GM04504 (cell line): ENCODE measurements at regions not wholly inside any gene's neighbourhood (a gene's known extent, or its start where the extent isn't known, plus 50 kb on each side); places are given as distances from the start of the nearest gene placed in this dataset.
"Not testable (repeated sequence)": the region's sequence is repeated elsewhere in the genome, so short reads cannot be mapped to it uniquely, and the experiment has no call there.

Experiments used
- DNase-seq: peaks from one replicate; pipeline ENCODE4 v3.0.0-alpha.2; 2012; ENCODE audit warnings: low read depth

DNA sequence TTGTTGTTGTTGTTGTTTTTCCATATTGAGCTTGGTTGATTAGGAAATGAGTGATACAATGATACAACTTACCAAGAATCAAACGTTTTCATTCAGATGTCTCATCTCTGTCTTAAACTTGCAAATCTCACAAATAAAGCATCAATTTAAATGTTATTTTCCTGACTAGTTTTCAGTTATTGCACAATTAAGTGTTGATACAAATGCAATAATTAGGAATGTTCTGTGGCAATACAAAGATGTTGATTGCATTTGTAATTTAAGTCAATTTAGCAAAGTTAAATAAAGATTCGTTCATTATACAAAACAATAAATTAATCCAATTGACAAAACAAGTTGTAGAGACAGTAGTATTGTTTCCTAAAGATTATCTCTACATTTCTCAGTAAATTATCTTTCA lies 392.3 kb upstream of the ZNF804A start:
- no peak for DNase-seq

DNA sequence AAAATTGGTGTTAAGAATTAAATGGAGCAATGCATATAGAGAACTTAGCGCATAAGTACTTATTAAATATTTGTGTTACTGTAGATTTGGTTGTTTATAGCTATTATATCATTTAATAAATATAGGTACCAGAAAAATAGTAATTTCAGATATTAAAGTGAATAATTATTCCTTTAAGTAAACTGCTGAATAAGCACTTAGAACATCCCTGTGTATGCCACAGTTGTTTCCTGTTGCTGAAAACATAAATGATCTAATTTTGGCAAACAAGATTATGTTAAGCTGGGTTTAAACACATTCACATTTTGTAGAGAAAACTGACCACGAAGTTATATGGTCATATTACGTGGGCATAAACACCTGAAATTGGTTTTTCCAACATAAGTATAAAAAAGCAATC lies 388.0 kb upstream of the ZNF804A start:
- DNase-seq: no peak

DNA sequence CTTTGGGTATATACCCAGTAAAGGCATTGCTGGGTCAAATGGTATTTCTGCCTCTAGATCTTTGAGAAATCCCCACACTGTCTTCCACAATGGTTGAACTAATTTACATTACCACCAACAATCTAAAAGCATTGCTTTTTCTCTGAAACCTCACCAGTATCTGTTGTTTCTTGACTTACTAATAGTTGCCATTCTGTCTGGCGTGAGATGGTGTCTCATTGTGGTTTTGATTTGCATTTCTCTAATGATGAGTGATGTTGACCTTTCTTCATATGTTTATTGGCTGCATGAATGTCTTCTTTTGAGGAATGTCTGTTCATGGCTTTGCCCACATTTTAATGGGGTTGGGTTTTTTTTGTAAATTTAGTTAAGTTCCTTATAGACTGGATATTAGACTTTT lies 382.6 kb upstream of the ZNF804A start:
- DNase-seq: no peak

DNA sequence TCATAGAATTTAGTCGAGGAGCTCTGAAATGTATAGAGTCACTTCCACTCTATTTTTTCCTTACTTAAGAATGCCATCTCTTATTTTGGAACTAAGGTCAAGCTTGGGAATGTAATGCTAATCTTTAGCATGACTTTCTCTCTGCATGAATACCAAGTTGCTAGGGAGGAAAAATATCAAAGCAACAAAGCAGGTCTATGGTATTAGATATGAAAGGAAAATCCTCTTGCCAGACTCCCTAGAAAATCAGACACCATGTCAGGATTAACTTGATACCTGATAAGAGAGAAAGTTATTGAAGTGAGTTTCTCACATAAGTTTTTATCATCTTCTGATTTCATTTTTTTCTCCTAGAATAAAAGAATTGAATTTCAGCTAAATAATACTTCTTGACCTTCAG lies 341.7 kb upstream of the ZNF804A start:
- DNase-seq: no peak

DNA sequence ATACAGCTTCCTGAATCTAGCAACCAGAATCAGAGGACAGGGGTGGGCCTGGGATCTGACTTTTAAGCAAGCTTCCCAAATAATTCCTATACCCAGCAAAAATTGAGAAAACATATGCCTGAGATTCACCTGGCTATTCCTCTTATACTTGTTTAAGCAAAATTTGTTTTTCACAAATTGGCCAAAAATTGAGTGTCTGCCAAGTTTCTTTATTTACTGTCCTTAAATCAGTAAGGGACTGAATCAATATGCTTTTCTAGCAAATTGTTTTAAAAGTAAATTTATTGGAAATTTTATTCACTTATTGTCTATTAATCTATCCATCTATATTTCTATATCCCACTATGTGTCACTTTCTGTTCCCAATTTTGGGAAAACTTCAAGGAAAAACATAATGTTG lies 337.0 kb upstream of the ZNF804A start:
- no peak for DNase-seq

DNA sequence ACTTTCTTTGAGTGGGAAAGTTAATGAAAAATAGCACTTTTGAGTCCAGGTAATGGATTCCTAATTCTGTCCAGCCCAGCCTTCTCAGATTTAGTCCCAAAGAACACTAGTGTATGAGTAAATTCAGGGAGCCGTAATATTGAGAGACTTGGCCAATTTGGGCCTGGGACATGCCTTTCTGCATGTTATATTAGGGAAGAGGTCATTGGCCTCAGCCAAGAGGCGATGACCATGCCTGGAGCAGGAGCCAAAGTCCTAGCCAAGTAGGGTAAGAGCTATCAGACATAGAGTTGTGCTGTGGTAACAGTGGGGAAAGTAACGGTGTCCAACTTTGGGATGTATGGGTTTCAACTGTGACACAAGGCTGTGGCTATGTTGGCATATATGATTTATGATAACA lies 336.5 kb upstream of the ZNF804A start:
- DNase-seq: no peak

DNA sequence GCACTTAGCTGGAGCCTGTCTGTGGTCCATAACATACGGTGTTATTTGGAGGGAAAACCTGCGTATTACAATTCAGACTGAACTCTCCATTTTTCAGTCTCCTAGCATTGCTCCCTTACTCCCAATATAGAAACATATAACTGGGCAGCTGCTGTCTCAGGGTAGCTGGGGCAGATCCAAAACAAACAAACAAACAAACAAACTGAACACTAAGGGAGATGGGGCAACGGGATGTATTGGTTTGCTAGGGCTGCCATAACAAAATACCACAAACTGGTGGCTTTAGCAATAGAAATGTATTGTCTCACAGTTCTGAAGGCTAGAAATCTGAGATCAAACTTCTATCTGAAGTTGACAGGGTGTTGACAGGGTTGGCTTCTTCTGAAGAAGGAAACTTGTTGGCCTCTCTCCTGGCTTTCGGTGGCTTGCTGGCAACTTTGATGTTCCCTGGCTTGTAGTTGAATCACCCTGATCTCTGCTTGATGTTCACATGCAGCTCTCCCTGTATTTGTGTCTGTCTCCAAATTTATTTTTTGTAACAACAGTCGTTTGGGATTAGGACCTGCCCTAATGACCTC lies 329.3 kb upstream of the ZNF804A start:
- DNase-seq: no peak

DNA sequence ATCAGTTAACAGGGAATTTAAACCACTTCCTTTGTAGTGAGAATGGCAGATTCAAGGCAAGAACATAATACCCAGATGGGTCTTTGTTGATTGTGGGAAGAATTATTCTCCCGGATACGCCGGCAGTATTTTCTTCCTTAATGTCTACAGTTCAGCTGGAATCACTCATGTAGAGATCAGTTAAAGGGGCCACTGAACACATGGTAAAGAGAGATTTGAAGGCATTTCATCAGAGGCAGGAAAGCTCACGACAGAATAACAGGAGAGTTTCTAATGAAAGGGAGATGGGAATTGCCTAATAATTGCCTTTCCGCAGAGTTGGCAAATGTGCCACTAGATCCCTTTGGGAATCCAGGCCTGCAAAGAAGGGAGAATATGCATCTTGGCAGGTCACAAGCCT lies 327.7 kb upstream of the ZNF804A start:
- no peak for DNase-seq

DNA sequence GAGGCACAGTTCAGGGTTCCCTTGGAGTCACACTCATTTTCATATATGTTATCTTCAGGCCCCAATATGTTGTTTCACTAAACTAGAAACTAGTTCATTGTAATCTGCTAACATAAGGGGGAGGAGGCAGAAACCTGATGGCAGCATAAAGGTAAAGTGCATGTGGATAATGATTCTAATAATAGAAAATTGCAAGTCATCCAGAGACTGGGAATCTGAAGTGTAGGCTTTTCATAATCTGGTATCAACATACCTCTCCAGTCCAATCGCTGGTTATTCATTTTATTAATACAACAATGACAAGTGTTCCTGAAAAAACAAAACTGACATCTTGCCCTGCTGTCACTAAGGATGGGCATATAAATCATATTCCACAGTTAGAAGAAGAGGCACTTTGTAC lies 326.3 kb upstream of the ZNF804A start:
- no peak for DNase-seq

DNA sequence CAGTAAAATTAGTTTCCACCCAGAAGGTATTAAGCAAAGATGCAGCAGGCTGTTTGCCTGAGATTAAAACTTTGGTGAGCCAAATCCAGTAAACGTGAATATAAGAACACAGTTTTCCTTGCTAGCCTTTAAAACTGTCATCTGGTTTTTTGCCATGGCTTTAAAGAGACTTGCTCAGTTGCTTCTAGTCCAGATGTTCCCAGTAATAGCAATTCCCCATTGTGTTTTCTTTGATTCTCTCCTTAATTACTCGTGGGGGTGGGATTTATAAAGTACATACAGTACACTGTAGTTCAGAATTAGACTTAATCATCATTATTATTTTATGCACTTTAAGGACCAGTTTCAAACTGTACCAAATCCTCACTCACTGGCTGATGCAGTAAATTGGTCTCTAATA lies 303.5 kb upstream of the ZNF804A start:
- no peak for DNase-seq

DNA sequence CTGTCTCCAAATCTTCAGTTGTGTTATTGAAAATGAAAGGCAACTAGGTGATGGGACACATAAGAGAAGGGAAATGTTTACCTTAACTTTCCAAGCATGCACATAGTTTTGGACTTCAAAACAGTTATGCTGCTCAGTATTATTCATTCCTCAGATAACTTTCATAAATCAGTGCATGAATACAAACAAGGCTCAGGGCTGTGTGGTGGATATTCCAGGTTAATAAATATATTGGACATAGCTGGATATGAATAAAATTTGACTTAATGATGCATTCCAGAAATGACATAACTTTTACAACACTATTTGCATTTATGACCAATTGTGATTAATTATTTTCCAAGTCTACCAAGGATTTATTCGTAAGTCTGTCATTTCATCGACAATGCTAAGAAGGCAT lies 301.2 kb upstream of the ZNF804A start:
- DNase-seq: no peak

DNA sequence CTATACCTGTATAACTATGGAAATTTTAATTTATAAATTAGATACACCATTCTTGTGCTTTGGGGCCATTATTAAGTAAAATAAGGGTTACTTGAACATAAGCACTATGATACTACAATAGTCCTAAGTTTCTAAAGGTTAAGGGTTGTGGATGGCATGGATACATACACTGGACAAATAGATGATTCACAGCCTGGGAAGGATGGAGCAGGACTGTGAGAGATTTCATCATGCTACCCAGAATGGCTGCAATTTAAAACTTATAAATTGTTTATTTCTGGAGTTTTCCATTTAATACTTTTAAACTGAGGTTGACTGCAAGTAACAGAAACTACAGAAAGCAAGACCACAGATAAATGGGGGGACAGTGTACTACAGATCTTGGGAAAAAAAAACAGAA lies 295.8 kb upstream of the ZNF804A start:
- no peak for DNase-seq

DNA sequence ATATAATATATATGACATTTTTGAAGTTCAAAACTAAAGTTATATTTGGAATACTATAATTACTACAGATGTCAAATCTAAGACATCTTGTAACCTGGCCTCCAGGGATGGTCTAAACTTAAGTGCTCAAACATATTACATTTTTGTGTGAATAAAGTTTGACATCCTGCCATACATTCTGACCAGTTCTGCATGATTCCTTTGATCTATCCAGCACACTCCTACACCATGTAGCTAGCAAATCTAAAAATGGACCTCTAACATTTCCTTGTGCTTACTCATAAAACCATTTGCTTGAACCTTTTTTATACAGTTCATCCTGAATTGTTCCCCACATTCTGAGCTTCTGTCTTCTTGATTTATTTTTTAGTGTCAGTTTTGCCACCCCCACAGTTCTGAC lies 294.3 kb upstream of the ZNF804A start:
- no peak for DNase-seq

DNA sequence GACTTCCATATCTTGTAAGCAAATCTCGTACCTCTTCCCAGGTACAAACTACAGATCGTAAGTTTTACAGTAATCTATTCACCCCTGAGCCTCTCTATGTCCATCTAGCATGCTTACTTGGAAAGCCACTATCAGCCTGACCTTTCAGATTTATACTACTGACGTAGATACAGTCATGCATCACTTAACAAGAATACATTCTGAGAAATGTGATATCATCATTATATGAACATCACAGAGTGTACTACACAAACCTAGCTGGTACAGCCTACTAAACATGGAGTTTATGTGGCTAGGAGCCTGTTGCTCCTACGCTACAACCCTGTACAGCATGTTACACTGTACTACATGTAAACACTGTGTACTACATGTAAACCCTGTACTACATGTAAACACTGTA lies 293.2 kb upstream of the ZNF804A start:
- DNase-seq: no peak

DNA sequence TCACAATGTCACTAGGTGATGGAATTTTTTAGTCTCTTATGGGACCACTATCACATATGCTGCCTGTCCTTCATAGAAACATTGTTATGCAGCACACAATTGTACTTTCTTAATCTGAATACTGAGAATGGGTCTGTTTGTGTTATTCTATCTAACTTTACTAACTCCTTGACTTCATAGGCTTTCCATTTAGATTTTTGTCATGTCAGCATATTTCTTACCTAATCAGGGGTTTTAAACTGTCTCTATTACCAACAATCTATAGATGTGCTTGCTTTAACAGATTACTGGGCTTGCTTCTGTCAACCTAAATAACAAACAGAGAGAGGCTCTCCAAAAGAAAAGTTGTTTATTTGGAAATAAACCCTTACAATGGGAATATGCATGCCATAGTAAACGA lies 289.6 kb upstream of the ZNF804A start:
- DNase-seq: no peak

DNA sequence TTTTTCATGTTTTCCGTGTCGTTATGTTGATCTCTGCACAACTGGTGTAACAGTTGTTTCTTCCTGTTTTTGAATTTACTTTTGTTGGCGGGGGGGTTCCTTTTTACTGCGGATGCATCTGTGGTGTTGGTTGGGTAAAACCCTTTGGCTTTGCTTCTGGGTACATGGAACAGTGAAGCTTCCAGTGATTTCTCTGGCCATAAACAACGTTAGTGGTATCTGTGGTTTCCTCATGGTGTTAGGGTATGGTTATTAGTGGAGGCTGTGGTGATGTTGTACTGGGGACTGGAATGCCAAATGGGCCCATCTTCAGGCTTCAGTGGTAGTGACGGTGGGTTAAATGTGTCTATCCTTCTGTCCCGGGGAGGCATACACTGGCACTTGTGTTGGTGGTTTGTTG lies 285.4 kb upstream of the ZNF804A start:
- DNase-seq: no peak

DNA sequence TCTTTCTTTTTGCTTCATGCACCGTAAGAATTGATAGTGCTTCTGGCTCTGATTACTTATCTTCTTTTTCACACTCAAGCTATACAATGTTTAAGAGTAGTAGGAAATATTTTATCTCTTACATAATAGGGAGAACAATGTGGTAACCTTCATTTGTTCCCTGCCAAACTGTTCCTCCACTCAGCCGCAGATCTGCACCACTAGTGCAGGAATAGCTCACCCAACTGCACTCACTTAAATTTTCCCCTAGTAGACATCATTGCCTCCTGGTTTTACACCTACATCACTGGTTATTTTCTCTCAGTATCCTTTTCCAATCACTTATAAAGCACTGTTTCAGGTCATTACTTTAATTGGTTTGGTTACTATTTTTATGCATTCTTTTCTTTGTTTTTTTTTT lies 283.5 kb upstream of the ZNF804A start:
- DNase-seq: no peak

DNA sequence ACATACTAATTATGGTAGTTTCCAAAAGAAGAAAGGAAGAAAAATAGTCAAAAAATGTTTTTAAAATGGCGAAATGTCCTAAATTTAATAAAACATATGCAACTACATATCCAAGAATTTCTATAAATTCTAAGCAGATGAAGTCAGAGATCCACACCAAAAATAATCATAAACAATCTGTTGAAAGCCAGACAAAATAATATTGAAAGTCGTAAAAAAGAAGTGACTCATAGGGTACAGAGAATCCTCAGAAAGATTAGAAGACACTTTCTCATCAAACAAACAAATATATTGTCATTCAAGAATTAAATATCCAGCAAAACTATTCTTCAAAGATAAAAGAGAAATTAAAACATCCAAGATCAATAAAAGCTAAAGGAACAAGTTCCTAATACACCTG lies 281.4 kb upstream of the ZNF804A start:
- no peak for DNase-seq

DNA sequence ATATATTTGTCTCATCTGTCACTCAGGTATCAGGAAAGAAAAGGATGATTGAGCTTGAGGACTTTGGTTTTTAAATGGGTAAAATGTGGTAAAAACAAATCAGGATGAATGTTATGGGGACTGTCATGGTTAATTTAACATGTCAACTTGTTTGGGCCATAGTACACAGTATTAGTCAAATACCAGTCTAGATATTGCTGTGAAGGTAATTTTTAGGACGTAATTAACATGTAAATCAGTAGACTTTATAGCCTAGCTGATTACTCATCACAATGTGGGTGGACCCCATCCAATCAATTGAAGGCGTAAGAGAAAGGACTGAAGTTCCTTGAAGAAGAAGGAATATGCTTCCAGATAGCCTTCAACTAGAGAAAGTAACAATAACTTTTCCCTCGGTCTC lies 275.7 kb upstream of the ZNF804A start:
- no peak for DNase-seq

DNA sequence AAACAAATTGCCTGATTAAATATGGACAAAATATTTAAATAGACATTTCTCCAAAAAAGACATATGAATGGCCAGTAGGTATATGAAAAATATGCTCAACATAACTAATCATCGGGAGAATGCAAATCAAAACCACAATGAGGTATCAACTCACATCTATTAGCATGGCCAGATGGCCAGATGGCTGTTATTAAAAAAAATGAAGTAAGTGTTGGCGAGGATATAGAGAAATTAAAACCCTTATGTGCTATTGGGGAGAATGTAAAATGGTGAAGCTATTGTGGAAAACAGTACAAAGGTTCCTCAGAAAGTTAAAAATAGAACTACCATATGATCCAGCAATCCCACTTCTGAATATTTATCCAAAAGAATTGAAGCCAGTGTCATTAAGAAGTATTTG lies 272.3 kb upstream of the ZNF804A start:
- DNase-seq: no peak

DNA sequence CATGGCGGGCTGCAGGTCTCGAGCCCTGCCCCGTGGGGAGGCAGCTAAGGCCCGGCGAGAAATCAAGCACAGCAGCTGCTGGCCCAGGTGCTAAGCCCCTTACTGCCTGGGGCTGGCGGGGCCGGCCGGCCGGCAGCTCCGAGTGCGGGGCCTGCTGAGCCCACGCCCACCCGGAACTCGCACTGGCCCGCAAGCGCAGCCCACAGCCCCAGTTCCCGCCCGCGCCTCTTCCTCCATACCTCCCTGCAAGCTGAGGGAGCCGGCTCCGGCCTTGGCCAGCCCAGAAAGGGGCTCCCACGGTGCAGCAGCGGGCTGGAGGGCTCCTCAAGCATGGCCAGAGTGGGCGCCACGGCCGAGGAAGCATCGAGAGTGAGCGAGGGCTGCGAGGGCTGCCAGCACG lies 270.5 kb upstream of the ZNF804A start:
- not testable (repeated sequence) for DNase-seq

DNA sequence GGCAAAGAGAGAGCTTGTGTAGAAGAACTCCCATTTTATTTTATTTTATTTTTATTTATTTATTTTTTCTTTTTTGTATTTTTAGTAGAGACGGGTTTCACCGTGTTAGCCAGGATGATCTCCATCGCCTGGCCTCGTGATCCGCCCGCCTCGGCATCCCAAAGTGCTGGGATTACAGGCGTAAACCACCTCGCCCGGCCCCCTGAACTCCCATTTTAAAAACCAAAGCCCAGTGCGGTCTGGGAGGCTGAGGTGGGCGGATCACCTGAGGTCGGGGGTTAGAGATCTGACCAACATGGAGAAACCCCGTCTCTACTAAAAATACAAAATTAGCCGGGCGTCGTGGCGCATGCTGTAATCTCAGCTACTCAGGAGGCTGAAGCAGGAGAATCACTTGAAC lies 267.8 kb upstream of the ZNF804A start:
- not testable (repeated sequence) for DNase-seq

DNA sequence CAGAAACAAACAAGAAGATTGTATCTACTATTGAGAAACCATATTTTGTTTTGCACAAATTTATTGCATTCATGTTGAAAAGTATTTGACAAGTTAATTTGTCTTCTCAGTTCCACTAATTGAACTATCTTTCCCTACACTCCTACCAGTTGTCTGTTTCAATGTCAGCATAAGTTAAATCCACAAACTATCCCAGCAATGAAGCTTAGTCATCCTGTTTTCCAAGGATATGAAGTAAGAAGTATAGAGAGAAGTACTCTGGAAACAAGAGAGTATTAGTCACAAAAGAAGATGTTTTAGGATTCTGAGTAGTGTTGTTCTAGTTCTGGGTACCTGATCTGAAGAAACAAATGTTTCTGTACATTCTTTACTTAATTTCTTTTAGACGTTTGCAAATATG lies 261.6 kb upstream of the ZNF804A start:
- DNase-seq: no peak

DNA sequence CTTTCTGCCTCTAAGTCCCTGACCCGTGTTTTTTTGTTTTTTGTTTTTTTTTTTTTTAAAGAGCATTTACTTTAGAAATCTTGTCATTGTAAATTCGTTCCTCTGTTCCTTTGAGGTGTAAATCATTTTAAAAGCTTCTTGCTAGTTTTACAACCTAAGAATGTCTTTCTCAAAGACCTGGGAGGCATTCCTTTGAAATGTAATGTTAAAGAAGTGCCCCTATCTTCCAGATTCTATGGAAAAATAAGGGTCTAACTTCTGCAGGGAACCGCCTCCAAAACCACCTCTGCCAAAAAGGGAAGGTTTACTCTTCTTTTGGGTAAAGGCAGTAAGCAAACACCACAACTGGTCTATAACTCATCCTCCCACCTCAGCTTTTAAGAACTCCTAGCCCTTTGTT lies 259.6 kb upstream of the ZNF804A start:
- no peak for DNase-seq

DNA sequence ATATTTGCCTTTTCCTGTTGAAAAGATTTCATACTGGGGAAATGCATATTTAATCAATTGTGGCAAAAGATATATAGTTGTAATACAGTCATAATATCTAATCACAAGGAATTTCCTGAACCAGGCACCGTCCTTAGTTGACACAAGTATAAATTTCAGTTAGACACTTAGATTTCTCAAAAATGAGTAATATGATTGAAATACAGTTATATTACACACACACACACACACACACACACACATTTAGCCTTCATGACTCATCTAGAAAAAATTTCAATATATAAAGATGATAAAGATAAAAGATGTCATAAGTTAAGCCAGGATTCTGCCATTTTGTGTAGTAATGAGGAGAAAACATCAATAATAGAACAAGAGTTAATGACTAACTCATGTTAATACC lies 258.4 kb upstream of the ZNF804A start:
- no peak for DNase-seq
